Parathyroid adenoma (tissue), 2 donors: ENCODE measurements at regions not wholly inside any gene's neighbourhood (a gene's known extent, or its start where the extent isn't known, plus 50 kb on each side); places are given as distances from the start of the nearest gene placed in this dataset.
"Not testable (repeated sequence)": the region's sequence is repeated elsewhere in the genome, so short reads cannot be mapped to it uniquely, and the experiment has no call there.

Source experiments
- H2AFZ ChIP-seq: fragments of 300-600 bp; sonication (generic); one replicate; pipeline ENCODE4 v1.7.0; 2017; ENCODE audit warnings: antibody characterized with exemption, mild to moderate bottlenecking
- H3K27ac ChIP-seq: fragments of 300-600 bp; sonication (generic); one replicate; pipeline ENCODE4 v1.7.0; 2017
- H3K27me3 ChIP-seq: fragments of 300-600 bp; sonication (generic); one replicate; pipeline ENCODE4 v1.7.0; 2017; ENCODE audit warnings: low read length; ENCODE audit not compliant: control insufficient read depth, insufficient read depth
- H3K36me3 ChIP-seq: fragments of 300-600 bp; sonication (generic); one replicate; pipeline ENCODE4 v1.7.0; 2017; ENCODE audit warnings: low read length; ENCODE audit not compliant: control insufficient read depth, insufficient read depth
- H3K4me1 ChIP-seq: fragments of 300-600 bp; sonication (generic); one replicate; pipeline ENCODE4 v1.7.0; 2017; ENCODE audit warnings: control low read depth
- H3K4me2 ChIP-seq: fragments of 300-600 bp; sonication (generic); one replicate; pipeline ENCODE4 v1.7.0; 2017; ENCODE audit warnings: low read length
- H3K4me3 ChIP-seq: fragments of 300-600 bp; sonication (generic); one replicate; pipeline ENCODE4 v1.7.0; 2017; ENCODE audit warnings: low read depth, low read length
- H3K79me2 ChIP-seq: fragments of 300-600 bp; sonication (generic); one replicate; pipeline ENCODE4 v1.7.0; 2017; ENCODE audit warnings: control low read depth
- H3K9ac ChIP-seq: fragments of 300-600 bp; sonication (generic); one replicate; pipeline ENCODE4 v1.7.0; 2017; ENCODE audit warnings: mild to moderate bottlenecking
- H3K9me3 ChIP-seq: fragments of 300-600 bp; sonication (generic); one replicate; pipeline ENCODE4 v1.7.0; 2017; ENCODE audit warnings: low read length; ENCODE audit not compliant: control insufficient read depth
- CTCF ChIP-seq: fragments of 300-600 bp; sonication (generic); IDR thresholded peaks from one replicate; pipeline ENCODE4 v1.7.0; 2017; ENCODE audit warnings: antibody characterized with exemption, mild to moderate bottlenecking
- donor health status: primary hyperparathyroidism.

GRCh38 chr22:23498811-23499798 lies 81.0 kb downstream of the IGLL1 start:
- no peak overlapping the region for H3K4me2 ChIP-seq
- H3K27ac ChIP-seq = no peak overlapping the region
- H3K27me3 ChIP-seq = no peaks in the 10 kb centered on the region
- no peaks in the 10 kb centered on the region for H3K9me3 ChIP-seq
- no peak for TF ChIP-seq CTCF
- H3K79me2 ChIP-seq = no peaks in the 10 kb centered on the region
- no peak overlapping the region for H3K4me3 ChIP-seq
- H3K36me3 ChIP-seq = no peaks in the 10 kb centered on the region
- no peaks in the 10 kb centered on the region for H3K4me1 ChIP-seq
- no peak overlapping the region for H2AFZ ChIP-seq
- no peak overlapping the region for H3K9ac ChIP-seq

- H3K27ac ChIP-seq, H3K4me2 ChIP-seq, H3K27me3 ChIP-seq, H3K4me3 ChIP-seq, H3K36me3 ChIP-seq, H3K79me2 ChIP-seq, H3K4me1 ChIP-seq, H2AFZ ChIP-seq, H3K9ac ChIP-seq, H3K9me3 ChIP-seq: not testable (repeated sequence)
These were observed 82.2 kb downstream of the IGLL1 start for GRCh38 chr22:23497889-23498288.

GRCh38 chr22:23497016-23497885 lies 82.8 kb downstream of the IGLL1 start:
- Histone ChIP-seq H2AFZ (no peak overlapping the region), H3K27me3 (no peaks in the 10 kb centered on the region), H3K9ac (no peak overlapping the region), H3K9me3 (no peaks in the 10 kb centered on the region), H3K4me2 (no peak overlapping the region), H3K36me3 (no peaks in the 10 kb centered on the region), H3K79me2 (no peaks in the 10 kb centered on the region), H3K4me3 (no peak overlapping the region), H3K27ac (no peak overlapping the region), H3K4me1 (no peaks in the 10 kb centered on the region)
- no peak for TF ChIP-seq CTCF

- no peak for TF ChIP-seq CTCF
- Histone ChIP-seq H3K36me3 (no peaks in the 10 kb centered on the region), H3K4me2 (no peak overlapping the region)
These were observed 83.7 kb downstream of the IGLL1 start for GRCh38 chr22:23496445-23496833.

More at GRCh38 chr22:23496445-23496833, 83.7 kb downstream of the IGLL1 start:
- Histone ChIP-seq H3K79me2 (no peaks in the 10 kb centered on the region), H3K27me3 (no peaks in the 10 kb centered on the region), H3K9ac (no peak overlapping the region), H3K9me3 (no peaks in the 10 kb centered on the region), H2AFZ (no peak overlapping the region), H3K4me1 (no peaks in the 10 kb centered on the region), H3K4me3 (no peak overlapping the region), H3K27ac (no peak overlapping the region)
